Panc1 (cell line): ENCODE measurements at regions not wholly inside any gene's neighbourhood (a gene's known extent, or its start where the extent isn't known, plus 50 kb on each side); places are given as distances from the start of the nearest gene placed in this dataset.

ENCODE experiments used
- ATAC-seq: fragments of 200-7000 bp; cut with Tn5 transposase; 2 replicates; pipeline ENCODE4 v1.9.1; 2020; ENCODE audit warnings: mild to moderate bottlenecking, moderate library complexity
- BruUV-seq: library from RNA; stranded (reverse); fragments of 400-500 nt; replicated peaks from 2 replicates; lab custom pipeline; 2021; lab: Mats Ljungman, UMichigan
- CTCF ChIA-PET: fragments of 300-600 bp; sonication (Branson Sonifier 250); formaldehyde crosslinking; loops from one replicate; lab custom pipeline; 2022; ENCODE audit warnings: antibody characterized with exemption; lab: Charles Lee
- POLR2A ChIA-PET: fragments of 300-600 bp; sonication (Branson Sonifier 250); formaldehyde crosslinking; loops from one replicate; lab custom pipeline; 2022; ENCODE audit warnings: antibody characterized with exemption; lab: Charles Lee
- DNase-seq: peaks from one replicate; pipeline ENCODE4 v3.0.0-alpha.2; 2010; ENCODE audit warnings: low read depth, low spot score
- H3K27ac ChIP-seq: 2 replicates; pipeline ENCODE4 v1.5.1; 2011; ENCODE audit warnings: mild to moderate bottlenecking, low read length, inconsistent platforms
- H3K27me3 ChIP-seq: fragments of 200-500 bp; sonication (Bioruptor generic); 2 replicates; pipeline ENCODE4 v1.6.0; 2014; ENCODE audit warnings: low read length, inconsistent platforms; ENCODE audit not compliant: control insufficient read depth, insufficient read depth
- H3K36me3 ChIP-seq: fragments of 200-500 bp; sonication (Bioruptor generic); 2 replicates; pipeline ENCODE4 v1.5.1; 2014; ENCODE audit warnings: inconsistent platforms, mild to moderate bottlenecking, low read length, moderate library complexity; ENCODE audit not compliant: control insufficient read depth, insufficient read depth
- H3K4me1 ChIP-seq: 2 replicates; pipeline ENCODE4 v1.5.1; 2011; ENCODE audit warnings: inconsistent platforms, mild to moderate bottlenecking, low read length, moderate library complexity; ENCODE audit not compliant: control insufficient read depth, insufficient read depth
- H3K4me3 ChIP-seq, 2 experiments: 2 replicates each; pipeline ENCODE4 v1.5.1; 2011 to 2012; ENCODE audit warnings: low read depth in 2 of 2, low read length in 2 of 2, mild to moderate bottlenecking in 2 of 2, inconsistent platforms in 1 of 2, moderate library complexity in 1 of 2
- H3K9me3 ChIP-seq: fragments of 200-500 bp; sonication (Bioruptor generic); 2 replicates; pipeline ENCODE4 v1.5.1; 2014; ENCODE audit warnings: low read depth, mild to moderate bottlenecking, inconsistent platforms, low read length, moderate library complexity; ENCODE audit not compliant: control insufficient read depth, insufficient read depth
- CTCF ChIP-seq: fragments of 450-650 bp; IDR thresholded peaks from 2 replicates; pipeline ENCODE4 v1.5.1; 2017; ENCODE audit warnings: mild to moderate bottlenecking
- POLR2AphosphoS5 ChIP-seq: IDR thresholded peaks from 2 replicates; pipeline ENCODE4 v1.6.1; 2012; ENCODE audit warnings: mild to moderate bottlenecking, low read depth, low read length, moderate library complexity
- SIN3A ChIP-seq: IDR thresholded peaks from 2 replicates; pipeline ENCODE4 v1.6.1; 2012; ENCODE audit warnings: low read depth, mild to moderate bottlenecking, low read length, moderate library complexity, borderline replicate concordance; ENCODE audit not compliant: insufficient read depth
- TCF7L2 ChIP-seq: IDR thresholded peaks from 2 replicates; pipeline ENCODE4 v1.6.1; 2011; ENCODE audit warnings: mild to moderate bottlenecking, low read depth, low read length, inconsistent platforms
- in situ Hi-C: cut with HindIII; loops from 2 replicates; pipeline ENCODE4 v1.10.0; 2016; ENCODE audit warnings: low sequenced_read_pairs, low pct_unique_long_range_greater_than_20kb
- intact Hi-C: fragments of 100-400 bp; cut with micrococcal nuclease; formaldehyde crosslinking; loops from one replicate; pipeline ENCODE4 v1.10.0; 2022; ENCODE audit not compliant: unreplicated experiment
- TF ChIP-seq, protein P1 (sequence below), 2 experiments: IDR thresholded peaks; 2 replicates each; pipeline ENCODE4 v1.6.1; 2011 to 2012; ENCODE audit warnings: low read depth in 2 of 2, control low read depth in 1 of 2, low read length in 1 of 2, mild to moderate bottlenecking in 1 of 2, moderate library complexity in 1 of 2; ENCODE audit not compliant: insufficient read depth in 1 of 2

- POLR2A ChIA-PET, result no interaction called here
- DNase-seq (no peak), ATAC-seq (no peak)
- CTCF ChIA-PET, result no interaction called here
- Histone ChIP-seq H3K4me3 (no peak overlapping the region), H3K36me3 (no peaks in the 10 kb centered on the region), H3K4me1 (no peaks in the 10 kb centered on the region), H3K27me3 (no peaks in the 10 kb centered on the region), H3K27ac (no peak overlapping the region), H3K9me3 (no peaks in the 10 kb centered on the region)
- in situ Hi-C loops (no loop called here), intact Hi-C loops (no loop called here)
- BruUV-seq, result no TSS peak
- no peak for TF ChIP-seq TCF7L2
- TF ChIP-seq CTCF, result no peak
- TF ChIP-seq POLR2AphosphoS5, result no peak
- TF ChIP-seq SIN3A, result no peak
- TF ChIP-seq, protein P1, sequence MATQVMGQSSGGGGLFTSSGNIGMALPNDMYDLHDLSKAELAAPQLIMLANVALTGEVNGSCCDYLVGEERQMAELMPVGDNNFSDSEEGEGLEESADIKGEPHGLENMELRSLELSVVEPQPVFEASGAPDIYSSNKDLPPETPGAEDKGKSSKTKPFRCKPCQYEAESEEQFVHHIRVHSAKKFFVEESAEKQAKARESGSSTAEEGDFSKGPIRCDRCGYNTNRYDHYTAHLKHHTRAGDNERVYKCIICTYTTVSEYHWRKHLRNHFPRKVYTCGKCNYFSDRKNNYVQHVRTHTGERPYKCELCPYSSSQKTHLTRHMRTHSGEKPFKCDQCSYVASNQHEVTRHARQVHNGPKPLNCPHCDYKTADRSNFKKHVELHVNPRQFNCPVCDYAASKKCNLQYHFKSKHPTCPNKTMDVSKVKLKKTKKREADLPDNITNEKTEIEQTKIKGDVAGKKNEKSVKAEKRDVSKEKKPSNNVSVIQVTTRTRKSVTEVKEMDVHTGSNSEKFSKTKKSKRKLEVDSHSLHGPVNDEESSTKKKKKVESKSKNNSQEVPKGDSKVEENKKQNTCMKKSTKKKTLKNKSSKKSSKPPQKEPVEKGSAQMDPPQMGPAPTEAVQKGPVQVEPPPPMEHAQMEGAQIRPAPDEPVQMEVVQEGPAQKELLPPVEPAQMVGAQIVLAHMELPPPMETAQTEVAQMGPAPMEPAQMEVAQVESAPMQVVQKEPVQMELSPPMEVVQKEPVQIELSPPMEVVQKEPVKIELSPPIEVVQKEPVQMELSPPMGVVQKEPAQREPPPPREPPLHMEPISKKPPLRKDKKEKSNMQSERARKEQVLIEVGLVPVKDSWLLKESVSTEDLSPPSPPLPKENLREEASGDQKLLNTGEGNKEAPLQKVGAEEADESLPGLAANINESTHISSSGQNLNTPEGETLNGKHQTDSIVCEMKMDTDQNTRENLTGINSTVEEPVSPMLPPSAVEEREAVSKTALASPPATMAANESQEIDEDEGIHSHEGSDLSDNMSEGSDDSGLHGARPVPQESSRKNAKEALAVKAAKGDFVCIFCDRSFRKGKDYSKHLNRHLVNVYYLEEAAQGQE (IDR thresholded peaks at IDR 0.05; ENCODE audit: insufficient read depth in 1 of 2, low read depth in 2 of 2, low read length in 1 of 2), result no peak
These were observed 1466.0 kb upstream of the CELF4 start for GRCh38 chr18:39031647-39032046.

DNA sequence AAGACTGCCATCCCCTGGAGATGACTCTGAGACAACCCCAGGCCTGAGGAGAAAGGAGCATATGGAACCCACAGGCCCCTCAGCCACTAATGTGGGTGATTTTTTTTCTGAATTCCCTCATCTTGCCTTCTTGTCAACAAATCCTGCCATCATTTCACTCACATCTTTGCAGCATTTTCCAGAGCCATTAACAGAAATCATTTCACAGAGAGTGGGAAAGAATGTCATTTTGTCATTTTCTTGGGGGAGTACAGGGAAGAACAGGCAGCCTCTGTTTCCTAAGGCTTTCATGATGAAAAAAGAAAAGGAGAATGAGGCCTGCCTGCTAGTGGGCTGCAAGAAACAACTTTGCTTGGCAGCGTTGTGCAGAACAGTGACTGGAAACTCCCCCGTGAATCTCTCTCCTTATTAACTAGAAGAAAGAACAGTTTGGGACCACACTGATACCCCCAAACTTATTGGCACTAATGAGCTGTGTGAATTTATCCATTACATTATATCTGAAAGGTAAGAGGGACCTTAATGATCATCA is 1464.6 kb upstream of the CELF4 start:
- DNase-seq, result no peak
- in situ Hi-C loops (no loop called here), intact Hi-C loops (no loop called here)
- TF ChIP-seq CTCF (no peak), SIN3A (no peak), POLR2AphosphoS5 (no peak), TCF7L2 (no peak)
- TF ChIP-seq, protein P1 (IDR thresholded peaks at IDR 0.05; ENCODE audit: insufficient read depth in 1 of 2, low read depth in 2 of 2, low read length in 1 of 2), result no peak
- ChIA-PET POLR2A (no interaction called here), CTCF (no interaction called here)
- Histone ChIP-seq H3K36me3 (no peaks in the 10 kb centered on the region), H3K27ac (no peak overlapping the region), H3K4me1 (no peaks in the 10 kb centered on the region), H3K4me3 (no peak overlapping the region), H3K9me3 (no peaks in the 10 kb centered on the region), H3K27me3 (no peaks in the 10 kb centered on the region)
- no TSS peak for BruUV-seq
- no peak for ATAC-seq
